ENCODE measurements at regions not wholly inside any gene's neighbourhood (a gene's known extent, or its start where the extent isn't known, plus 50 kb on each side); places are given as distances from the start of the nearest gene placed in this dataset.

GRCh38 chr13:31512331-31512730, 227.0 kb upstream of the RXFP2 start:
- Histone ChIP-seq H2AFZ (ENCODE audit: low read depth, low read length, poor library complexity, severe bottlenecking) (no peak overlapping the region), H3K4me1 (ENCODE audit: control insufficient read depth in 1 of 2, insufficient read depth in 2 of 2, low read length in 2 of 2) (no peaks in the 10 kb centered on the region), H3K4me2 (ENCODE audit: low read length) (no peak overlapping the region), H3K4me3 (replicated peaks in 1 of 2; ENCODE audit: low read depth in 1 of 2, low read length in 2 of 2) (no peak overlapping the region), H3K79me2 (ENCODE audit: insufficient read depth, low read length) (no peaks in the 10 kb centered on the region), H3K36me3 (ENCODE audit: control insufficient read depth in 1 of 2, insufficient read depth in 2 of 2, low read length in 2 of 2) (no peaks in the 10 kb centered on the region), H3K9me3 (ENCODE audit: control insufficient read depth in 1 of 2, insufficient read depth in 1 of 2, low read depth in 1 of 2, low read length in 2 of 2) (no peaks in the 10 kb centered on the region), H3K27ac (ENCODE audit: low read depth, low read length) (no peak overlapping the region), H4K20me1 (ENCODE audit: insufficient read depth) (no peaks in the 10 kb centered on the region), H3K27me3 (ENCODE audit: insufficient read depth, low read length) (peaks cover 83% of the 10 kb centered on the region), H3K9ac (ENCODE audit: low read length) (no peak overlapping the region), H3K9me2 (ENCODE audit: insufficient read depth) (no peaks in the 10 kb centered on the region)
- DNase-seq (ENCODE audit: low read depth, low spot score) (no peak), ATAC-seq (no peak)
- CTCF ChIA-PET, result no interaction called here
- no TSS peak for BruUV-seq (replicated peaks)
- RAD21 ChIA-PET (ENCODE audit: low non-redundant PET in 1 of 2, low total read pairs in 2 of 2, uncharacterized antibody in 2 of 2, unreplicated experiment in 2 of 2), result no interaction called here
- POLR2A ChIA-PET, result no interaction called here
- no peak for TF ChIP-seq ZNF274 (IDR thresholded peaks at IDR 0.05; ENCODE audit: low read depth, low read length)
- no peak for TF ChIP-seq ATF3 (IDR thresholded peaks at IDR 0.05)
- TF ChIP-seq REST (IDR thresholded peaks at IDR 0.05; ENCODE audit: low read depth), result no peak
- TF ChIP-seq SP1 (IDR thresholded peaks at IDR 0.05; ENCODE audit: low read depth), result no peak
- no peak for TF ChIP-seq POLR2AphosphoS5 (IDR thresholded peaks at IDR 0.05; ENCODE audit: low read depth, low read length)
- TF ChIP-seq JUND (IDR thresholded peaks at IDR 0.05), result no peak
- no peak for TF ChIP-seq YY1 (IDR thresholded peaks at IDR 0.05; ENCODE audit: extremely low read depth, insufficient replicate concordance, low read depth, low read length)
- no peak for TF ChIP-seq FOSL1 (IDR thresholded peaks at IDR 0.05; ENCODE audit: low read depth)
- no peak for TF ChIP-seq RAD21 (IDR thresholded peaks at IDR 0.05; ENCODE audit: low read depth)
- no peak for TF ChIP-seq ELF1 (IDR thresholded peaks at IDR 0.05; ENCODE audit: borderline replicate concordance, low read depth)
- TF ChIP-seq ZBTB33 (IDR thresholded peaks at IDR 0.05; ENCODE audit: extremely low read depth, insufficient replicate concordance, low read length), result no peak
- no peak for TF ChIP-seq SRF (IDR thresholded peaks at IDR 0.05; ENCODE audit: low read depth)
- TF ChIP-seq MAX (IDR thresholded peaks at IDR 0.05), result no peak
- no peak for TF ChIP-seq EZH2phosphoT487 (IDR thresholded peaks at IDR 0.05; ENCODE audit: borderline replicate concordance)
- TF ChIP-seq CEBPB (IDR thresholded peaks at IDR 0.05; ENCODE audit: low read depth), result no peak
- TF ChIP-seq CTCF (IDR thresholded peaks at IDR 0.05 in 2 of 3, conservative IDR thresholded peaks at IDR 0.05 in 1 of 3; ENCODE audit: borderline replicate concordance in 1 of 3, insufficient read depth in 1 of 3, low read depth in 2 of 3, low read length in 2 of 3), result no peak
- intact Hi-C loops (cut with micrococcal nuclease), result no loop called here
